IMR-90 (cell line): ENCODE measurements at regions not wholly inside any gene's neighbourhood (a gene's known extent, or its start where the extent isn't known, plus 50 kb on each side); places are given as distances from the start of the nearest gene placed in this dataset.

Source experiments
- ATAC-seq: fragments of 200-7000 bp; cut with Tn5 transposase; 2 replicates; pipeline ENCODE4 v1.9.1; 2020; ENCODE audit warnings: low read depth, mild to moderate bottlenecking, moderate library complexity
- BruUV-seq: library from RNA; stranded (reverse); fragments of 400-500 nt; replicated peaks from 2 replicates; lab custom pipeline; 2021; lab: Mats Ljungman, UMichigan
- CTCF ChIA-PET: fragments of 300-600 bp; formaldehyde crosslinking; extraction: SDS; loops from one replicate; lab custom pipeline; 2021; ENCODE audit warnings: antibody characterized with exemption; lab: Yijun Ruan, JAX
- POLR2A ChIA-PET: fragments of 300-600 bp; sonication (Branson Sonifier 250); formaldehyde crosslinking; loops from one replicate; lab custom pipeline; 2022; ENCODE audit warnings: antibody characterized with exemption; ENCODE audit not compliant: unreplicated experiment; lab: Charles Lee
- DNase-seq: peaks from one replicate; pipeline ENCODE4 v3.0.0; 2013
- H2AFZ ChIP-seq: replicated peaks from 2 replicates; pipeline ENCODE3; 2013; ENCODE audit warnings: low read length, mild to moderate bottlenecking; ENCODE audit not compliant: poor library complexity
- H2AK5ac ChIP-seq: 2 replicates; pipeline ENCODE4 v1.6.1; 2013; ENCODE audit warnings: low read depth, low read length, inconsistent platforms
- H2AK9ac ChIP-seq: replicated peaks from 2 replicates; pipeline ENCODE3; 2013; ENCODE audit warnings: mild to moderate bottlenecking, low read depth, low read length, moderate library complexity; ENCODE audit not compliant: poor library complexity
- H2BK120ac ChIP-seq: 2 replicates; pipeline ENCODE4 v1.6.1; 2013; ENCODE audit warnings: low read depth, low read length, inconsistent platforms
- H2BK15ac ChIP-seq: 3 replicates; pipeline ENCODE4 v1.6.1; 2013; ENCODE audit warnings: low read depth, low read length, inconsistent platforms
- H2BK20ac ChIP-seq: 2 replicates; pipeline ENCODE4 v1.6.1; 2013; ENCODE audit warnings: low read depth, mild to moderate bottlenecking, inconsistent platforms, low read length, moderate library complexity
- H2BK5ac ChIP-seq: 2 replicates; pipeline ENCODE4 v1.6.1; 2013; ENCODE audit warnings: mild to moderate bottlenecking, low read depth, low read length, inconsistent platforms; ENCODE audit not compliant: poor library complexity, severe bottlenecking
- H3K14ac ChIP-seq: replicated peaks from 2 replicates; pipeline ENCODE4 v1.6.1; 2013; ENCODE audit warnings: low read depth, low read length, inconsistent platforms
- H3K18ac ChIP-seq: 2 replicates; pipeline ENCODE4 v1.6.1; 2013; ENCODE audit warnings: low read depth, low read length, control low read depth
- H3K23ac ChIP-seq: 2 replicates; pipeline ENCODE4 v1.6.1; 2013; ENCODE audit warnings: low read depth, low read length, inconsistent platforms
- H3K27ac ChIP-seq: 2 replicates; pipeline ENCODE4 v1.5.1; 2013; ENCODE audit warnings: mild to moderate bottlenecking, control low read depth, low read length; ENCODE audit not compliant: insufficient read depth
- H3K27me3 ChIP-seq: 2 replicates; pipeline ENCODE4 v1.6.1; 2013; ENCODE audit warnings: low read length; ENCODE audit not compliant: control insufficient read depth, insufficient read depth
- H3K36me3 ChIP-seq: 2 replicates; pipeline ENCODE4 v1.6.1; 2013; ENCODE audit warnings: low read length, mixed read lengths; ENCODE audit not compliant: control insufficient read depth, insufficient read depth
- H3K4ac ChIP-seq: 2 replicates; pipeline ENCODE4 v1.6.1; 2013; ENCODE audit warnings: low read depth, low read length, inconsistent platforms
- H3K4me1 ChIP-seq: 2 replicates; pipeline ENCODE4 v1.6.1; 2013; ENCODE audit warnings: low read length, mixed read lengths; ENCODE audit not compliant: control insufficient read depth, insufficient read depth
- H3K4me2 ChIP-seq: 2 replicates; pipeline ENCODE4 v1.6.1; 2013; ENCODE audit warnings: low read depth, mild to moderate bottlenecking, control low read depth, low read length, moderate library complexity
- H3K4me3 ChIP-seq: 2 replicates; pipeline ENCODE4 v1.5.1; 2013; ENCODE audit warnings: low read depth, mild to moderate bottlenecking, control low read depth, low read length, moderate library complexity; ENCODE audit not compliant: insufficient read depth
- H3K56ac ChIP-seq: 2 replicates; pipeline ENCODE4 v1.6.1; 2013; ENCODE audit warnings: low read length, inconsistent platforms; ENCODE audit not compliant: insufficient read depth; ENCODE audit errors: extremely low read depth
- H3K79me1 ChIP-seq, 2 experiments: 2 replicates each; pipeline ENCODE4 v1.6.1; 2013; ENCODE audit warnings: low read length in 2 of 2, inconsistent platforms in 1 of 2, low read depth in 1 of 2
- H3K9ac ChIP-seq: 2 replicates; pipeline ENCODE4 v1.6.1; 2013; ENCODE audit warnings: low read depth, low read length, control low read depth
- H3K9me1 ChIP-seq: 2 replicates; pipeline ENCODE4 v1.6.1; 2013; ENCODE audit warnings: low read length, inconsistent platforms; ENCODE audit not compliant: insufficient read depth
- H3K9me3 ChIP-seq: 2 replicates; pipeline ENCODE4 v1.6.1; 2013; ENCODE audit warnings: low read length; ENCODE audit not compliant: control insufficient read depth, insufficient read depth
- H4K20me1 ChIP-seq: 2 replicates; pipeline ENCODE4 v1.6.1; 2013; ENCODE audit warnings: low read length, inconsistent platforms; ENCODE audit not compliant: insufficient read depth
- H4K5ac ChIP-seq: 2 replicates; pipeline ENCODE4 v1.6.1; 2013; ENCODE audit warnings: mild to moderate bottlenecking, low read depth, low read length, control low read depth
- H4K8ac ChIP-seq, 2 experiments: 2 replicates each; pipeline ENCODE4 v1.6.1; 2013; ENCODE audit warnings: low read depth in 2 of 2, low read length in 2 of 2, control low read depth in 1 of 2, inconsistent platforms in 1 of 2
- H4K91ac ChIP-seq: 2 replicates; pipeline ENCODE4 v1.6.1; 2013; ENCODE audit warnings: low read depth, low read length, inconsistent platforms; ENCODE audit not compliant: insufficient read depth
- BHLHE40 ChIP-seq: fragments of 150-350 bp; IDR thresholded peaks from 2 replicates; pipeline ENCODE4 v1.6.1; 2016; ENCODE audit warnings: mild to moderate bottlenecking, low read depth, low read length
- CEBPB ChIP-seq: IDR thresholded peaks from 2 replicates; pipeline ENCODE4 v1.6.1; 2012; ENCODE audit warnings: low read depth, low read length, improper control_type of control experiment
- FOS ChIP-seq: fragments of 150-350 bp; IDR thresholded peaks from 2 replicates; pipeline ENCODE4 v1.6.1; 2016; ENCODE audit warnings: low read depth, low read length
- MAZ ChIP-seq: IDR thresholded peaks from 2 replicates; pipeline ENCODE4 v1.6.1; 2012; ENCODE audit warnings: low read depth, mild to moderate bottlenecking, low read length, improper control_type of control experiment, moderate library complexity, borderline replicate concordance
- NFE2L2 ChIP-seq: fragments of 150-350 bp; IDR thresholded peaks from 2 replicates; pipeline ENCODE4 v1.6.1; 2016; ENCODE audit warnings: low read depth, mild to moderate bottlenecking, low read length
- POLR2A ChIP-seq: IDR thresholded peaks from 2 replicates; pipeline ENCODE4 v1.6.1; 2012; ENCODE audit warnings: mild to moderate bottlenecking, low read depth, low read length
- RCOR1 ChIP-seq: IDR thresholded peaks from 2 replicates; pipeline ENCODE4 v1.6.1; 2012; ENCODE audit warnings: mild to moderate bottlenecking, low read length, improper control_type of control experiment; ENCODE audit not compliant: insufficient replicate concordance
- RFX5 ChIP-seq: IDR thresholded peaks from 2 replicates; pipeline ENCODE4 v1.8.0; 2012; ENCODE audit warnings: low read depth, mild to moderate bottlenecking, low read length, moderate library complexity
- WGBS, 2 experiments: methylation state at CpG; one replicate each; pipeline versions ENCODE4 v1.1.5 to v1.1.7; 2013; ENCODE audit warnings: missing lambda C conversion rate in 2 of 2; ENCODE audit not compliant: insufficient read length in 1 of 2; ENCODE audit errors: extremely low coverage in 2 of 2; 5-methylcytosine and 5-hydroxymethylcytosine counted together
- dilution Hi-C: fragments of 300-500 bp; cut with HindIII; formaldehyde crosslinking; loops from one replicate; pipeline ENCODE4 v1.14.3; 2018; ENCODE audit warnings: low sequenced_read_pairs; ENCODE audit not compliant: unreplicated experiment
- in situ Hi-C: fragments of 300-500 bp; cut with MboI; formaldehyde crosslinking; loops from 3 replicates; pipeline ENCODE4 v1.14.3; 2019; ENCODE audit warnings: low sequenced_read_pairs, inconsistent platforms, mixed read lengths
- intact Hi-C: fragments of 100-400 bp; cut with micrococcal nuclease; formaldehyde crosslinking; loops from 2 replicates; pipeline ENCODE4 v1.10.0; 2022

GRCh38 chr6:14767226-14767625 is 478.6 kb upstream of the JARID2 start:
- Histone ChIP-seq H3K14ac (no peak overlapping the region), H3K23ac (no peak overlapping the region), H3K9ac (no peak overlapping the region), H3K56ac (no peak overlapping the region), H4K91ac (no peak overlapping the region), H2AK5ac (no peak overlapping the region), H3K36me3 (no peaks in the 10 kb centered on the region), H3K4me1 (peaks cover 21% of the 10 kb centered on the region), H2AK9ac (no peak overlapping the region), H3K4ac (no peak overlapping the region), H3K27ac (no peak overlapping the region), H3K9me1 (peaks cover 11% of the 10 kb centered on the region), H4K5ac (no peak overlapping the region), H3K9me3 (no peaks in the 10 kb centered on the region), H3K4me3 (no peak overlapping the region), H3K4me2 (no peak overlapping the region), H2AFZ (no peak overlapping the region), H3K18ac (no peak overlapping the region), H2BK5ac (no peak overlapping the region), H2BK15ac (no peak overlapping the region), H3K79me1 (no peaks in the 10 kb centered on the region), H2BK120ac (no peak overlapping the region), H3K27me3 (no peaks in the 10 kb centered on the region), H2BK20ac (no peak overlapping the region), H4K20me1 (no peaks in the 10 kb centered on the region), H4K8ac (no peak overlapping the region)
- dilution Hi-C loops (no loop called here), intact Hi-C loops (no loop called here), in situ Hi-C loops (no loop called here)
- ChIA-PET POLR2A (no interaction called here), CTCF (no interaction called here)
- no peak for TF ChIP-seq CEBPB
- no peak for TF ChIP-seq BHLHE40
- no peak for TF ChIP-seq FOS
- TF ChIP-seq MAZ = no peak
- no peak for TF ChIP-seq NFE2L2
- TF ChIP-seq RFX5 = no peak
- TF ChIP-seq POLR2A = no peak
- no peak for TF ChIP-seq RCOR1
- ATAC-seq (no peak), DNase-seq (no peak)
- WGBS, 2 experiments = no CpG with 5 or more reads among the region's 5 CpGs
- BruUV-seq = no TSS peak
